K562 (cell line): ENCODE measurements at regions not wholly inside any gene's neighbourhood (a gene's known extent, or its start where the extent isn't known, plus 50 kb on each side); places are given as distances from the start of the nearest gene placed in this dataset.

Source experiments
- ATAC-seq: fragments of 200-7000 bp; cut with Tn5 transposase; 3 replicates; pipeline ENCODE4 v1.9.1; 2020; ENCODE audit warnings: moderate library complexity
- BruUV-seq: library from RNA; stranded (reverse); fragments of 400-500 nt; replicated peaks from 2 replicates; lab custom pipeline; 2021; lab: Mats Ljungman, UMichigan
- CTCF ChIA-PET: fragments of 300-600 bp; formaldehyde crosslinking; extraction: SDS; loops from one replicate; lab custom pipeline; 2021; ENCODE audit warnings: low intra/inter-chr PET ratio; lab: Yijun Ruan, JAX
- POLR2A ChIA-PET: fragments of 300-600, 350-650 bp; sonication (Branson Sonifier 250); formaldehyde crosslinking; extraction: SDS; loops from one replicate; lab custom pipeline; 2021; ENCODE audit warnings: antibody characterized with exemption, inconsistent platforms; lab: Yijun Ruan, JAX
- DNase-seq, 4 experiments: peaks; one replicate each; pipeline versions ENCODE4 v3.0.0 to v3.0.0-alpha.2; 2011 to 2018; ENCODE audit warnings: low spot score in 3 of 4, mixed read lengths in 3 of 4; ENCODE audit errors: extremely low read depth in 1 of 4
- FAIRE-seq: peaks from 2 replicates; lab custom pipeline; 2011; peaks lifted over from hg19 to GRCh38; lab: Jason Lieb, UNC
- H2AFZ ChIP-seq: 2 replicates; pipeline ENCODE4 v1.6.0; 2011; ENCODE audit warnings: low read depth, low read length, control low read depth, inconsistent platforms
- H3K27ac ChIP-seq: fragments of 200-600 bp; 3 replicates; pipeline ENCODE4 v1.8.0; 2011; ENCODE audit warnings: low read depth, mild to moderate bottlenecking, control low read depth, inconsistent platforms, low read length, moderate library complexity, mixed read lengths; ENCODE audit errors: extremely low read depth
- H3K27me3 ChIP-seq, 2 experiments: fragments of 300-600 bp in 1 of 2; 2 replicates in 1 of 2; 3 replicates in 1 of 2; pipeline versions ENCODE4 v1.6.0 to v1.8.0; 2011; ENCODE audit warnings: inconsistent platforms in 2 of 2, low read length in 2 of 2, mild to moderate bottlenecking in 1 of 2, mixed read lengths in 1 of 2, moderate library complexity in 1 of 2; ENCODE audit not compliant: control insufficient read depth in 2 of 2, insufficient read depth in 2 of 2
- H3K36me3 ChIP-seq: fragments of 300-600 bp; 3 replicates; pipeline ENCODE4 v1.8.0; 2011; ENCODE audit warnings: mild to moderate bottlenecking, low read length, inconsistent platforms; ENCODE audit not compliant: control insufficient read depth, insufficient read depth
- H3K4me1 ChIP-seq, 2 experiments: fragments of 200-600 bp in 1 of 2; replicated peaks in 1 of 2; 2 replicates in 1 of 2; 3 replicates in 1 of 2; pipeline versions ENCODE4 v1.5.1 to v1.8.0; 2011; ENCODE audit warnings: inconsistent platforms in 2 of 2, low read length in 2 of 2, mild to moderate bottlenecking in 1 of 2, mixed read lengths in 1 of 2, moderate library complexity in 1 of 2; ENCODE audit not compliant: control insufficient read depth in 2 of 2, insufficient read depth in 2 of 2
- H3K4me2 ChIP-seq: 2 replicates; pipeline ENCODE4 v1.6.1; 2011; ENCODE audit warnings: low read length, control low read depth, inconsistent platforms, mixed read lengths; ENCODE audit not compliant: insufficient read depth
- H3K4me3 ChIP-seq: fragments of 200-600 bp; sonication (generic), shearing (Covaris generic); 2 replicates; pipeline ENCODE4 v1.5.1; 2016; ENCODE audit warnings: control low read depth, inconsistent platforms
- H3K79me2 ChIP-seq: fragments of 200-600 bp; 3 replicates; pipeline ENCODE4 v1.8.0; 2011; ENCODE audit warnings: low read length, inconsistent platforms; ENCODE audit not compliant: control insufficient read depth, insufficient read depth
- H3K9ac ChIP-seq, 2 experiments: 2 replicates each; pipeline versions ENCODE4 v1.6.0 to v1.6.1; 2011; ENCODE audit warnings: low read depth in 2 of 2, low read length in 2 of 2, control low read depth in 1 of 2, inconsistent platforms in 1 of 2, mild to moderate bottlenecking in 1 of 2, mixed read lengths in 1 of 2; ENCODE audit not compliant: insufficient read depth in 1 of 2
- H3K9me1 ChIP-seq: one replicate; pipeline ENCODE4 v1.6.0; 2011; ENCODE audit warnings: inconsistent platforms, mild to moderate bottlenecking, low read length, moderate library complexity; ENCODE audit not compliant: control insufficient read depth, insufficient read depth
- H3K9me3 ChIP-seq: replicated peaks from 2 replicates; pipeline ENCODE4 v1.5.1; 2011; ENCODE audit warnings: low read depth, low read length, inconsistent platforms; ENCODE audit not compliant: control insufficient read depth, insufficient read depth
- H4K20me1 ChIP-seq: replicated peaks from 2 replicates; pipeline ENCODE4 v1.6.1; 2011; ENCODE audit warnings: low read length, inconsistent platforms, mixed read lengths; ENCODE audit not compliant: control insufficient read depth, insufficient read depth
- ADNP ChIP-seq: fragments of 200-800 bp; sonication (Bioruptor generic); IDR thresholded peaks from 2 replicates; pipeline ENCODE4 v1.6.1; 2016; ENCODE audit warnings: missing genetic modification characterization, missing compliant biosample characterization
- CBX8 ChIP-seq: fragments of 200-600 bp; sonication (generic); IDR thresholded peaks from 2 replicates; pipeline ENCODE4 v1.6.1; 2012; ENCODE audit warnings: borderline replicate concordance, mixed run types, low read depth, mild to moderate bottlenecking, moderate library complexity, mixed read lengths, low read length, control low read depth, inconsistent platforms; ENCODE audit not compliant: poor library complexity, severe bottlenecking; ENCODE audit errors: extremely low read depth
- FOXK2 ChIP-seq, 2 experiments: fragments of 450-650 bp; IDR thresholded peaks in 1 of 2; conservative IDR thresholded peaks in 1 of 2; 2 replicates each; pipeline ENCODE4 v1.6.1; 2016; ENCODE audit warnings: low read depth in 2 of 2, mild to moderate bottlenecking in 1 of 2
- GTF2A2 ChIP-seq: IDR thresholded peaks from 2 replicates; pipeline ENCODE4 v1.6.1; 2016; ENCODE audit warnings: mild to moderate bottlenecking, missing genetic modification characterization, missing compliant biosample characterization
- MEIS2 ChIP-seq: fragments of 450-650 bp; IDR thresholded peaks from 2 replicates; pipeline ENCODE4 v1.6.1; 2014; ENCODE audit warnings: mild to moderate bottlenecking; ENCODE audit not compliant: partially characterized antibody
- MYC ChIP-seq, 2 experiments: fragments of 250-450 bp in 1 of 2; sonication (Bioruptor Pico) in 1 of 2; IDR thresholded peaks; 2 replicates each; pipeline versions ENCODE4 v1.5.1 to v1.6.1; 2012 to 2021; ENCODE audit warnings: low read depth in 2 of 2, borderline replicate concordance in 1 of 2, improper control_type of control experiment in 1 of 2, low read length in 1 of 2, mild to moderate bottlenecking in 1 of 2, moderate library complexity in 1 of 2
- NR2C2 ChIP-seq, 2 experiments: fragments of 200-800 bp in 1 of 2; sonication (Bioruptor generic) in 1 of 2; sonication (generic) in 1 of 2; formaldehyde crosslinking in 1 of 2; IDR thresholded peaks; 2 replicates each; pipeline versions ENCODE4 v1.6.1 to v1.8.0; 2016 to 2022; ENCODE audit warnings: mild to moderate bottlenecking in 1 of 2, missing compliant biosample characterization in 1 of 2, missing genetic modification characterization in 1 of 2, missing genetic modification reagents in 1 of 2
- NUFIP1 ChIP-seq: fragments of 450-650 bp; IDR thresholded peaks from 2 replicates; pipeline ENCODE4 v1.6.1; 2018; ENCODE audit not compliant: partially characterized antibody
- SUPT5H ChIP-seq: fragments of 450-650 bp; IDR thresholded peaks from 2 replicates; pipeline ENCODE4 v1.6.1; 2016
- WHSC1 ChIP-seq: IDR thresholded peaks from one replicate; pipeline ENCODE4 v1.6.1; 2012; ENCODE audit warnings: low read length, control low read depth, inconsistent platforms
- ZNF347 ChIP-seq: fragments of 450-650 bp; formaldehyde crosslinking; IDR thresholded peaks from 2 replicates; pipeline ENCODE4 v1.4.0; 2020; ENCODE audit warnings: low read depth, mild to moderate bottlenecking, moderate library complexity
- ZNF583 ChIP-seq: fragments of 250-450 bp; sonication (Bioruptor Pico); IDR thresholded peaks from 2 replicates; pipeline ENCODE4 v1.4.0; 2020
- WGBS: fragments of 100-300 bp; shearing (Covaris generic); methylation state at CpG from one replicate; pipeline ENCODE4 v1.1.6; 2016; ENCODE audit warnings: low coverage, mixed read lengths; ENCODE audit not compliant: insufficient coverage; ENCODE audit errors: missing lambda C conversion rate; 5-methylcytosine and 5-hydroxymethylcytosine counted together
- in situ Hi-C: fragments of 300-500 bp; cut with MboI; formaldehyde crosslinking; loops from 4 replicates; pipeline ENCODE4 v1.15.0; 2018; ENCODE audit warnings: inconsistent platforms, mixed read lengths
- intact Hi-C: fragments of 100-400 bp; cut with micrococcal nuclease; formaldehyde crosslinking; loops from 2 replicates; pipeline ENCODE4 v1.14.2; 2022
- TF ChIP-seq, protein P1 (sequence below): fragments of 450-650 bp; IDR thresholded peaks from 2 replicates; pipeline ENCODE4 v1.6.1; 2017; ENCODE audit warnings: mild to moderate bottlenecking, moderate library complexity
- TF ChIP-seq, protein P2 (sequence below): sonication (generic); IDR thresholded peaks from 2 replicates; pipeline ENCODE4 v1.6.1; 2016
- TF ChIP-seq, protein P3 (sequence below): sonication (generic); formaldehyde crosslinking; IDR thresholded peaks from 2 replicates; pipeline ENCODE4 v1.8.0; 2022; ENCODE audit warnings: mild to moderate bottlenecking, missing genetic modification reagents
- TF ChIP-seq, protein P4 (sequence below): IDR thresholded peaks from 2 replicates; pipeline ENCODE4 v1.6.1; 2011; ENCODE audit warnings: borderline replicate concordance, low read depth, mild to moderate bottlenecking, moderate library complexity, low read length; ENCODE audit not compliant: insufficient read depth, poor library complexity, severe bottlenecking

DNA sequence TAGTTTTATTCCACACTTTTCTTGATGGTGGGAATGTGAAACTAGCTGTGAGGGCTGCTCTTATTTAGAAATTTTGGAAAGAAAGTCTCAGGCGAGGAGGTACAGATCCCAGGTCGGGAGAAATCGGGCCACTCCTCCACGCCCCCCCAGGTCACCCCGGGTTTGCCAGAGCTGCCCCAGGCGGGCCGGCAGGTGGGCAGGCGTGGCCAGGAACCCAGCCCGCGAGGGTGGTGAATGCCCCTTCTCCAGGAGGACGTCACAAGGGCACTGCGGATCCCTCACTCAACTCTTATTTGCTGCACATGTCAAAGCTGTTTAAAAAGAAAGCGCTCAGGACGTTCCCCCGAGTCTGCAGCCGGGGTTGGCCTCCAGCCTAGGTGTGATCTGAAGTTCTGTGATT, 60.5 kb upstream of the SLCO4A1 start:
- peaks cover 17 to 78% of the 10 kb centered on the region in 2 experiments for H3K27me3 ChIP-seq
- 2% methylated on average over 16 of the region's 16 CpGs for WGBS
- peaks cover 12% of the 10 kb centered on the region; the same call in 1 of the 2 replicates for H4K20me1 ChIP-seq
- no peak overlapping the region for H2AFZ ChIP-seq
- H3K4me2 ChIP-seq, result no peak overlapping the region
- DNase-seq, result no peak
- peaks cover 0 to 28% of the 10 kb centered on the region in 2 experiments; a peak in 2 of 5 replicates for H3K4me1 ChIP-seq
- H3K79me2 ChIP-seq, result no peaks in the 10 kb centered on the region
- no peaks in the 10 kb centered on the region for H3K36me3 ChIP-seq
- ChIA-PET POLR2A (interaction anchor here (0.7 kb wide), 2 partner anchors 17 to 52 kb away, joined by 3 read pairs; no protein-coding TSS in a partner anchor), CTCF (no interaction called here)
- TF ChIP-seq, protein P1, sequence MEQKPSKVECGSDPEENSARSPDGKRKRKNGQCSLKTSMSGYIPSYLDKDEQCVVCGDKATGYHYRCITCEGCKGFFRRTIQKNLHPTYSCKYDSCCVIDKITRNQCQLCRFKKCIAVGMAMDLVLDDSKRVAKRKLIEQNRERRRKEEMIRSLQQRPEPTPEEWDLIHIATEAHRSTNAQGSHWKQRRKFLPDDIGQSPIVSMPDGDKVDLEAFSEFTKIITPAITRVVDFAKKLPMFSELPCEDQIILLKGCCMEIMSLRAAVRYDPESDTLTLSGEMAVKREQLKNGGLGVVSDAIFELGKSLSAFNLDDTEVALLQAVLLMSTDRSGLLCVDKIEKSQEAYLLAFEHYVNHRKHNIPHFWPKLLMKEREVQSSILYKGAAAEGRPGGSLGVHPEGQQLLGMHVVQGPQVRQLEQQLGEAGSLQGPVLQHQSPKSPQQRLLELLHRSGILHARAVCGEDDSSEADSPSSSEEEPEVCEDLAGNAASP, result no peak
- TF ChIP-seq ADNP (tag) (no peak), FOXK2 (conservative IDR thresholded peaks at IDR 0.05 in 1 of 2, IDR thresholded peaks at IDR 0.05 in 1 of 2; ENCODE audit: low read depth in 2 of 2) (no peak), NUFIP1 (no peak), ZNF583 (CRISPR knock-in tag) (no peak), ZNF347 (CRISPR knock-in tag) (no peak), MEIS2 (no peak), WHSC1 (no peak), NR2C2 (CRISPR knock-in tag; IDR thresholded peaks at IDR 0.05) (no peak), NR2C2 (tag; IDR thresholded peaks at IDR 0.05) (no peak), CBX8 (no peak), MYC (IDR thresholded peaks at IDR 0.05; ENCODE audit: low read depth, low read length) (no peak), MYC (CRISPR knock-in tag; IDR thresholded peaks at IDR 0.05; ENCODE audit: borderline replicate concordance, low read depth) (no peak), GTF2A2 (no peak), SUPT5H (no peak)
- TF ChIP-seq, protein P2, sequence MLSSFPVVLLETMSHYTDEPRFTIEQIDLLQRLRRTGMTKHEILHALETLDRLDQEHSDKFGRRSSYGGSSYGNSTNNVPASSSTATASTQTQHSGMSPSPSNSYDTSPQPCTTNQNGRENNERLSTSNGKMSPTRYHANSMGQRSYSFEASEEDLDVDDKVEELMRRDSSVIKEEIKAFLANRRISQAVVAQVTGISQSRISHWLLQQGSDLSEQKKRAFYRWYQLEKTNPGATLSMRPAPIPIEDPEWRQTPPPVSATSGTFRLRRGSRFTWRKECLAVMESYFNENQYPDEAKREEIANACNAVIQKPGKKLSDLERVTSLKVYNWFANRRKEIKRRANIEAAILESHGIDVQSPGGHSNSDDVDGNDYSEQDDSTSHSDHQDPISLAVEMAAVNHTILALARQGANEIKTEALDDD, result no peak
- TF ChIP-seq, protein P3, sequence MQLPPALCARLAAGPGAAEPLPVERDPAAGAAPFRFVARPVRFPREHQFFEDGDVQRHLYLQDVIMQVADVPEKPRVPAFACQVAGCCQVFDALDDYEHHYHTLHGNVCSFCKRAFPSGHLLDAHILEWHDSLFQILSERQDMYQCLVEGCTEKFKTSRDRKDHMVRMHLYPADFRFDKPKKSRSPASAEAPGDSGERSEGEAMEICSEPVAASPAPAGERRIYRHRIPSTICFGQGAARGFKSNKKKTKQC (CRISPR knock-in tag), result no peak
- TF ChIP-seq, protein P4, sequence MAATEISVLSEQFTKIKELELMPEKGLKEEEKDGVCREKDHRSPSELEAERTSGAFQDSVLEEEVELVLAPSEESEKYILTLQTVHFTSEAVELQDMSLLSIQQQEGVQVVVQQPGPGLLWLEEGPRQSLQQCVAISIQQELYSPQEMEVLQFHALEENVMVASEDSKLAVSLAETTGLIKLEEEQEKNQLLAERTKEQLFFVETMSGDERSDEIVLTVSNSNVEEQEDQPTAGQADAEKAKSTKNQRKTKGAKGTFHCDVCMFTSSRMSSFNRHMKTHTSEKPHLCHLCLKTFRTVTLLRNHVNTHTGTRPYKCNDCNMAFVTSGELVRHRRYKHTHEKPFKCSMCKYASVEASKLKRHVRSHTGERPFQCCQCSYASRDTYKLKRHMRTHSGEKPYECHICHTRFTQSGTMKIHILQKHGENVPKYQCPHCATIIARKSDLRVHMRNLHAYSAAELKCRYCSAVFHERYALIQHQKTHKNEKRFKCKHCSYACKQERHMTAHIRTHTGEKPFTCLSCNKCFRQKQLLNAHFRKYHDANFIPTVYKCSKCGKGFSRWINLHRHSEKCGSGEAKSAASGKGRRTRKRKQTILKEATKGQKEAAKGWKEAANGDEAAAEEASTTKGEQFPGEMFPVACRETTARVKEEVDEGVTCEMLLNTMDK, result no peak
- intact Hi-C loops (loop anchor here (2.0 kb wide), 1 partner anchor 35 kb away; no protein-coding TSS in a partner anchor), in situ Hi-C loops (no loop called here)
- no peak for FAIRE-seq
- H3K4me3 ChIP-seq, result no peak overlapping the region
- ATAC-seq, result no peak
- H3K27ac ChIP-seq, result no peak overlapping the region
- BruUV-seq, result no TSS peak
- no peaks in the 10 kb centered on the region for H3K9me1 ChIP-seq
- no peak overlapping the region for H3K9ac ChIP-seq
- no peaks in the 10 kb centered on the region for H3K9me3 ChIP-seq
